HCT116 (cell line): ENCODE measurements at regions not wholly inside any gene's neighbourhood (a gene's known extent, or its start where the extent isn't known, plus 50 kb on each side); places are given as distances from the start of the nearest gene placed in this dataset.

Source experiments
- CTCF ChIP-seq, 3 experiments: fragments of 200-600 bp in 1 of 3; sonication (generic) in 1 of 3; IDR thresholded peaks in 2 of 3; conservative IDR thresholded peaks in 1 of 3; 2 replicates each; pipeline ENCODE4 v1.5.1; 2012 to 2017; ENCODE audit warnings: low read depth in 2 of 3, low read length in 2 of 3, antibody characterized with exemption in 1 of 3, borderline replicate concordance in 1 of 3, control low read depth in 1 of 3, mild to moderate bottlenecking in 1 of 3, mixed read lengths in 1 of 3, mixed run types in 1 of 3, moderate library complexity in 1 of 3; ENCODE audit not compliant: insufficient read depth in 1 of 3
- EZH2 ChIP-seq: fragments of 200-600 bp; sonication (generic); IDR thresholded peaks from 2 replicates; pipeline ENCODE4 v1.6.1; 2017; ENCODE audit warnings: antibody characterized with exemption, mixed run types
- EZH2phosphoT487 ChIP-seq: fragments of 200-600 bp; IDR thresholded peaks from 2 replicates; pipeline ENCODE4 v1.6.1; 2018; ENCODE audit warnings: antibody characterized with exemption, borderline replicate concordance
- JUND ChIP-seq: IDR thresholded peaks from 2 replicates; pipeline ENCODE4 v1.6.1; 2012
- POLR2A ChIP-seq: IDR thresholded peaks from 2 replicates; pipeline ENCODE4 v1.7.0; 2011; ENCODE audit warnings: borderline replicate concordance; ENCODE audit not compliant: insufficient read depth, insufficient read length; ENCODE audit errors: extremely low read depth
- RAD21 ChIP-seq: IDR thresholded peaks from 2 replicates; pipeline ENCODE4 v1.6.1; 2012; ENCODE audit warnings: low read depth, mild to moderate bottlenecking
- SIN3A ChIP-seq: IDR thresholded peaks from 2 replicates; pipeline ENCODE4 v1.6.1; 2012; ENCODE audit warnings: low read depth
- ZNF274 ChIP-seq: fragments of 200-500 bp; sonication (Bioruptor generic); IDR thresholded peaks from 2 replicates; pipeline ENCODE4 v1.6.1; 2014; ENCODE audit warnings: mild to moderate bottlenecking, low read depth, low read length, inconsistent platforms
- TF ChIP-seq, protein P1 (sequence below): IDR thresholded peaks from 2 replicates; pipeline ENCODE4 v1.6.1; 2012

DNA sequence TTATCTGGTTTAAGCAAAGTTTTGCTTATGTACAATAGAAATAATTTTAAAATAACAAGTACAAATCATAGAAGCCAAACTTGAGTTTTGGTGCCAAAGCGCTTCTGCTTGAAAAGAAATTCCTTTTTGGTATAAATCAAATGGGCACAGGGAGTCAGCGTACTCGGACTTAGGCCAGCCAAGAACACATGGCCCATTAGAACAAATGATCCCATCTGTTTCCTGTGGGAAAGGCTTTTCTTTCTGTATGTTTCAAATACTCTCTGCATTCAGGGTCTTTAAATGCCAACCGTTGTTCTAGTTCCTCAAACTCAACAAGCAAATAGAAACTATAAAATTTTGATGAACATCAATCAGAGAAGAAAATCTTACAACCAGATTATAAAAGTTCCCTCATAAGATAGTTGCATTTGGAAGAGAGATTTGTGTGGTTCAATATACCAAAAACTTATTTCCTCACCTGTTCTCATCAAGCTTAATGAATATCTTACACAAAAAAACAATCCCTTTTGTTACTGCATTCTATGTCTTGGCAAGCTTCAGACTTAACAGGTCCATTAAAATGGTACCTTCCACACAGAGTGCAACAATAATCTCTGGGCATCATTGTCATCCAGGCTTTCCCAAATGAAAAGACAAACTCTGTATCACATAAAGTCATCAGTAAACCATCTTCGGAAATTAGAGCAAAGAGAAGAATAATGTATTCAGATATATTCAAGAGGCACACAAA is 739.8 kb upstream of the API5 start:
- TF ChIP-seq CTCF (IDR thresholded peaks at IDR 0.05 in 2 of 3, conservative IDR thresholded peaks at IDR 0.05 in 1 of 3; ENCODE audit: borderline replicate concordance in 1 of 3, insufficient read depth in 1 of 3, low read depth in 2 of 3, low read length in 2 of 3): no peak
- no peak for TF ChIP-seq JUND
- TF ChIP-seq, protein P1, sequence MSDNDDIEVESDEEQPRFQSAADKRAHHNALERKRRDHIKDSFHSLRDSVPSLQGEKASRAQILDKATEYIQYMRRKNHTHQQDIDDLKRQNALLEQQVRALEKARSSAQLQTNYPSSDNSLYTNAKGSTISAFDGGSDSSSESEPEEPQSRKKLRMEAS: no peak
- TF ChIP-seq ZNF274: no peak
- no peak for TF ChIP-seq EZH2
- no peak for TF ChIP-seq RAD21
- TF ChIP-seq POLR2A: no peak
- TF ChIP-seq SIN3A: no peak
- no peak for TF ChIP-seq EZH2phosphoT487
